Sigmoid colon (tissue), 3 donors: ENCODE measurements at regions not wholly inside any gene's neighbourhood (a gene's known extent, or its start where the extent isn't known, plus 50 kb on each side); places are given as distances from the start of the nearest gene placed in this dataset.

ENCODE experiments used
- CTCF ChIP-seq, 4 experiments: fragments of 450-650 bp in 3 of 4; fragments of 200-600 bp in 1 of 4; IDR thresholded peaks; one replicate each; pipeline ENCODE4 v1.5.1; 2016 to 2019; ENCODE audit warnings: antibody characterized with exemption in 4 of 4, mild to moderate bottlenecking in 3 of 4, moderate library complexity in 2 of 4
- POLR2A ChIP-seq, 2 donors: fragments of 450-650 bp; IDR thresholded peaks; one replicate each; pipeline ENCODE4 v1.6.1; 2016; ENCODE audit warnings: antibody characterized with exemption in 2 of 2, mild to moderate bottlenecking in 2 of 2, moderate library complexity in 2 of 2

- TF ChIP-seq CTCF (IDR thresholded peaks at IDR 0.05) (no peak), POLR2A (IDR thresholded peaks at IDR 0.05) (no peak)
Measured at GRCh38 chr6:168182908-168183612, 104.0 kb upstream of the FRMD1 start.
